Cardiac muscle cell (in vitro differentiated cells and primary cell): ENCODE measurements at regions not wholly inside any gene's neighbourhood (a gene's known extent, or its start where the extent isn't known, plus 50 kb on each side); places are given as distances from the start of the nearest gene placed in this dataset.

ENCODE experiments used
- DNase-seq, 2 donors: peaks; one replicate each; pipeline versions ENCODE4 v3.0.0 to v3.0.0-alpha.2; 2010 to 2017; ENCODE audit warnings: low read depth in 1 of 2, low spot score in 1 of 2
- H3K27ac ChIP-seq: fragments of 200-600 bp; sonication (generic); 2 replicates; pipeline ENCODE4 v1.5.1; 2016
- H3K27me3 ChIP-seq: fragments of 200-600 bp; sonication (generic); 2 replicates; pipeline ENCODE4 v1.6.0; 2016; ENCODE audit warnings: control low read depth
- H3K36me3 ChIP-seq: fragments of 200-600 bp; sonication (generic); 2 replicates; pipeline ENCODE4 v1.5.1; 2016; ENCODE audit warnings: control low read depth
- H3K4me1 ChIP-seq: fragments of 200-600 bp; sonication (generic); 2 replicates; pipeline ENCODE4 v1.8.1; 2017; ENCODE audit warnings: low read depth, mild to moderate bottlenecking, mixed run types
- H3K4me3 ChIP-seq: fragments of 200-600 bp; sonication (generic); 2 replicates; pipeline ENCODE4 v1.5.1; 2016; ENCODE audit warnings: mild to moderate bottlenecking
- H3K9me3 ChIP-seq: fragments of 200-600 bp; sonication (generic); 2 replicates; pipeline ENCODE4 v1.5.1; 2017; ENCODE audit warnings: low read depth, mild to moderate bottlenecking, control low read depth
- TF ChIP-seq, protein P1 (sequence below): IDR thresholded peaks from 2 replicates; pipeline ENCODE4 v1.5.1; 2012; ENCODE audit warnings: low read depth, mild to moderate bottlenecking, low read length

DNA sequence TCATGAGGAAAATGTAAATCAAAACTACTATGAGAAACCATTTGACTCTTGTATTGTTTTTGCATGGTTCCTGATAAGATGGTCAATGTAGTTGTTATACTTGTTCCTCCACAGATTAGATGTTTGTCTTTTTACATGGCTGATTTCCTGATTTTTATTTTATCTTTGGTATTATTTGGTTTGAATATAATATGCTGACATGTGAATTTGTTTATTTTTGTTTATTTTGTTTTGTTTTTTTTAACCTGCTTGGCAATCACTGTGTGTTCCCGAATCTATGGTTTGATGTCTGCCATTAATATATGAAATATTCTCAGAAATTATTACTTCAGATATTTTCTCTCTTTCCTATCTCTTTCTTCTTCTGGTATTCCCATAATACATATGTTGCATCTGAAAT lies 899.5 kb upstream of the ADGRB3 start:
- Histone ChIP-seq H3K27ac (no peak overlapping the region), H3K36me3 (no peaks in the 10 kb centered on the region), H3K4me1 (no peaks in the 10 kb centered on the region), H3K27me3 (no peaks in the 10 kb centered on the region), H3K9me3 (no peaks in the 10 kb centered on the region), H3K4me3 (no peak overlapping the region)
- TF ChIP-seq, protein P1, sequence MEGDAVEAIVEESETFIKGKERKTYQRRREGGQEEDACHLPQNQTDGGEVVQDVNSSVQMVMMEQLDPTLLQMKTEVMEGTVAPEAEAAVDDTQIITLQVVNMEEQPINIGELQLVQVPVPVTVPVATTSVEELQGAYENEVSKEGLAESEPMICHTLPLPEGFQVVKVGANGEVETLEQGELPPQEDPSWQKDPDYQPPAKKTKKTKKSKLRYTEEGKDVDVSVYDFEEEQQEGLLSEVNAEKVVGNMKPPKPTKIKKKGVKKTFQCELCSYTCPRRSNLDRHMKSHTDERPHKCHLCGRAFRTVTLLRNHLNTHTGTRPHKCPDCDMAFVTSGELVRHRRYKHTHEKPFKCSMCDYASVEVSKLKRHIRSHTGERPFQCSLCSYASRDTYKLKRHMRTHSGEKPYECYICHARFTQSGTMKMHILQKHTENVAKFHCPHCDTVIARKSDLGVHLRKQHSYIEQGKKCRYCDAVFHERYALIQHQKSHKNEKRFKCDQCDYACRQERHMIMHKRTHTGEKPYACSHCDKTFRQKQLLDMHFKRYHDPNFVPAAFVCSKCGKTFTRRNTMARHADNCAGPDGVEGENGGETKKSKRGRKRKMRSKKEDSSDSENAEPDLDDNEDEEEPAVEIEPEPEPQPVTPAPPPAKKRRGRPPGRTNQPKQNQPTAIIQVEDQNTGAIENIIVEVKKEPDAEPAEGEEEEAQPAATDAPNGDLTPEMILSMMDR = no peak
- no peak for DNase-seq

DNA sequence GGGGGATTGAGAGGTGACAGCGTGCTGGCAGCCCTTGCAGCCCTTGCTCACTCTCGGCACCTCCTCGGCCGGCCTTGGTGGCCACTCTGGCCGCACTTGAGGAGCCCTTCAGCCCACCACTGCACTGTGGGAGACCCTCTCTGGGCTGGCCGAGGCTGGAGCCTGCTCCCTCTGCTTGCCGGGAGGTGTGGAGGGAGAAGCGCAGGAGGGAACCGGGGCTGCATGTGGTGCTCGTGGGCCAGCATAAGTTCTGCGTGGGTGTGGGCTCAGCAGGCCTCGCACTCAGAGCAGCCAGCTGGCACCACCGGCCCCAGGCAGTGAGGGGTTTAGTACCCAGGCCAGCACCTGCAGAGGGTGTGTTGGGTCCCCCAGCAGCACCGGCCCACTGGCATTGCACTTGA lies 912.2 kb upstream of the ADGRB3 start:
- H3K27ac ChIP-seq = no peak overlapping the region

DNA sequence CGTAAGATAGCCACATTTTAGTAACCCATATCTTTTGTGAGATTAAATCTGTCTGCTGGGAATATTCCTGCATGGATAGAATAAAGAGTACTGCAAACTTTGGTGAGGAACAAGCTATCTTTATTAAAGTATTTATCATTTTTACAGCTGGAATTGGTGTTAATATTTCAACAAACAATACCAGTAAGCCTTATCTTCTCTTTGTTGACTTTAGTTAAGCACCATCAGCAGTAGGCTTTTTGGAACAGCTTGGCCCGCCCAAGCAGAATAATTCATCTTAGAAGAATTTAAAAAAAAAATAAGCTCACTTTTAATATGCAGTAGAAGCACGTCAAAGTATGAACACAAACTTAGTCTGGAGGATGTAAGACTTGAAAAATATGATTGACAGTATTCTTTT lies 917.8 kb upstream of the ADGRB3 start:
- H3K36me3 ChIP-seq = no peaks in the 10 kb centered on the region
- peak in 1 of 2 donors; percentile 74 for DNase-seq
- no peaks in the 10 kb centered on the region for H3K4me1 ChIP-seq
- no peak overlapping the region for H3K4me3 ChIP-seq
- H3K27me3 ChIP-seq = no peaks in the 10 kb centered on the region
- H3K27ac ChIP-seq = no peak overlapping the region
- TF ChIP-seq, protein P1 = no peak
- no peaks in the 10 kb centered on the region for H3K9me3 ChIP-seq

More for the DNA sequence above, 912.2 kb upstream of the ADGRB3 start:
- no peak for DNase-seq
- Histone ChIP-seq H3K4me1 (no peaks in the 10 kb centered on the region), H3K9me3 (no peaks in the 10 kb centered on the region), H3K27me3 (no peaks in the 10 kb centered on the region), H3K36me3 (no peaks in the 10 kb centered on the region), H3K4me3 (no peak overlapping the region)
- TF ChIP-seq, protein P1 = no peak

DNA sequence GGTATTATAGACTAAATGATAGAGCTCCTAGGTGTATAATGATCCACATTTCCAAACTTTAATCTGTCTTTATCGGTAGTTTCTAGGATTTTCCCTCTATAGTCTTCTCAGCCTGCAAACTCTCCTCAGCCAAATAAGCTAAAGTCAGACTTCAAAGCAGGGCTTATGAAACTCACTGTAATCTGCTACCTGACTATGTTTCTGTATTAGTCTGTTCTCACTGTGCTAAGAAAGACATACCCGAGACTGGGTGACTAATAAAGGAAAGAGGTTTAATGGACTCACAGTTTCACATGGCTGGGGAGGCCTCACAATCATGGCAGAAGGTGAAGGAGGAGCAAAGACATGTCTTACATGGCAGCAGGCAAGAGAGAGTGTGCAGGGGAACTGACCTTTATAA lies 928.7 kb upstream of the ADGRB3 start:
- Histone ChIP-seq H3K27ac (no peak overlapping the region), H3K27me3 (no peaks in the 10 kb centered on the region), H3K9me3 (no peaks in the 10 kb centered on the region), H3K4me1 (no peaks in the 10 kb centered on the region), H3K4me3 (no peak overlapping the region), H3K36me3 (no peaks in the 10 kb centered on the region)
- TF ChIP-seq, protein P1 = no peak
- no peak for DNase-seq

DNA sequence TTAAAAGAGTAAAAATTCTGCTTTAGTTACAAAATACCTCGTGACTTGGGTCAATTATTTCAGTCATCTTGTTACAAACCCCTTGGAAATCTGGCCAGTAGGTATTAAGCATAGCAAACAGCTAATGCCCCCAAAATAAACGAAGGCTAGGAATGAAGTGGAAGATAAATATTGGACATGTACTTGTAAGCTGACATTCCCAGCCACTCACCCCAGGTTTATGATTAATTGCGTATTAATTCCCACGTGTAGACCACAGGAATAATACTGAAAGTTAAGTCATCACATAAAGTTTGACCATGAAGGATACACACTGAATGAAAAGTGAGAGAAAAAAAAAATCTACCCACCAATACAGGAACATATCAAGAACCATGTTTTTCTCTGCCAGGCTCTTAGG lies 936.5 kb upstream of the ADGRB3 start:
- Histone ChIP-seq H3K4me1 (no peaks in the 10 kb centered on the region), H3K36me3 (no peaks in the 10 kb centered on the region), H3K27ac (no peak overlapping the region), H3K27me3 (no peaks in the 10 kb centered on the region), H3K4me3 (no peak overlapping the region), H3K9me3 (no peaks in the 10 kb centered on the region)
- no peak for DNase-seq
- TF ChIP-seq, protein P1 = no peak

DNA sequence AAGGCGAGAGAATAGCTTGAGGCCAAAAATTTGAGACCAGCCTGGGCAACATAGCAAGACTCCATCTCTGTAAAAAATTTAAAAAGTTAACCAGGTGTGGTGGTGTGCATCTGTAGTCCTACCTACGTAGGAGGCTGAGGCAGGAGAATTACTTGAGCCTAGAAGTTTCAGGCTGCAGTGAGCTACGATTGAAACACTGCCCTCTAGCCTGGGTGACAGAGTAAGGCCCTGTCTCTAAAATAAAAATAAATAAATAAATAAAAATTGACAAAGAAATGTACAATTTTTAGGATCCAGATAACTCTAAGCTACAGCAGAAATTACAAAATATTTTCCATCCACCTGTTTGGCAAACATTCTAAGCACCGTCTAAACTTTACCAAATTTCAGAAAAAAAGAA lies 941.0 kb upstream of the ADGRB3 start:
- DNase-seq = no peak
- no peaks in the 10 kb centered on the region for H3K27me3 ChIP-seq
- H3K36me3 ChIP-seq = no peaks in the 10 kb centered on the region
- no peaks in the 10 kb centered on the region for H3K9me3 ChIP-seq
- no peak overlapping the region for H3K27ac ChIP-seq
- TF ChIP-seq, protein P1 = no peak
- no peak overlapping the region for H3K4me3 ChIP-seq
- H3K4me1 ChIP-seq = no peaks in the 10 kb centered on the region
